ENCODE measurements at regions not wholly inside any gene's neighbourhood (a gene's known extent, or its start where the extent isn't known, plus 50 kb on each side); places are given as distances from the start of the nearest gene placed in this dataset.

- TF ChIP-seq CTCF (IDR thresholded peaks at IDR 0.05), result no peak
- Mint-ChIP-seq H3K4me3 (peak overlapping the region; percentile 68), H3K4me1 (peaks cover 70% of the 10 kb centered on the region), H3K27ac (peak overlapping the region; percentile 99), H3K36me3 (ENCODE audit: low read depth) (peaks cover 35% of the 10 kb centered on the region), H3K9me3 (no peaks in the 10 kb centered on the region), H3K27me3 (ENCODE audit: low read depth, poor library complexity) (peaks cover 4% of the 10 kb centered on the region)
- DNase-seq, result no peak
Measured at GRCh38 chr6:21947731-21948386, 349.0 kb downstream of the PRL start.

- no peaks in the 10 kb centered on the region for H3K9me3 Mint-ChIP-seq
- peaks cover 79% of the 10 kb centered on the region for H3K4me1 Mint-ChIP-seq
- no peak for DNase-seq
- peak overlapping the region; percentile 92 for H3K27ac Mint-ChIP-seq
- no peak for TF ChIP-seq CTCF (IDR thresholded peaks at IDR 0.05)
- peak overlapping the region; percentile 45 for H3K4me3 Mint-ChIP-seq
- H3K27me3 Mint-ChIP-seq (ENCODE audit: low read depth, poor library complexity), result peaks cover 4% of the 10 kb centered on the region
- peaks cover 31% of the 10 kb centered on the region for H3K36me3 Mint-ChIP-seq (ENCODE audit: low read depth)
Measured at GRCh38 chr6:21949211-21949801, 347.5 kb downstream of the PRL start.

GRCh38 chr6:21952367-21952766 is 344.5 kb downstream of the PRL start:
- peak overlapping the region; percentile 83 for H3K27ac Mint-ChIP-seq
- peaks cover 33% of the 10 kb centered on the region for H3K36me3 Mint-ChIP-seq (ENCODE audit: low read depth)
- H3K9me3 Mint-ChIP-seq, result no peaks in the 10 kb centered on the region
- peaks cover 92% of the 10 kb centered on the region for H3K4me1 Mint-ChIP-seq
- no peaks in the 10 kb centered on the region for H3K27me3 Mint-ChIP-seq (ENCODE audit: low read depth, poor library complexity)
- no peak overlapping the region for H3K4me3 Mint-ChIP-seq
- no peak for TF ChIP-seq CTCF (IDR thresholded peaks at IDR 0.05)
- no peak for DNase-seq

GRCh38 chr6:21953831-21954801 is 342.7 kb downstream of the PRL start:
- H3K36me3 Mint-ChIP-seq (ENCODE audit: low read depth), result peaks cover 49% of the 10 kb centered on the region
- peak; percentile 25 for DNase-seq
- H3K27me3 Mint-ChIP-seq (ENCODE audit: low read depth, poor library complexity), result no peaks in the 10 kb centered on the region
- H3K4me3 Mint-ChIP-seq, result peak overlapping the region; percentile 55
- peak overlapping the region; percentile 99 for H3K27ac Mint-ChIP-seq
- H3K9me3 Mint-ChIP-seq, result peaks cover 5% of the 10 kb centered on the region
- TF ChIP-seq CTCF (IDR thresholded peaks at IDR 0.05), result no peak
- H3K4me1 Mint-ChIP-seq, result peaks cover 80% of the 10 kb centered on the region

- Mint-ChIP-seq H3K4me1 (peaks cover 77% of the 10 kb centered on the region), H3K4me3 (peak overlapping the region; percentile 55), H3K36me3 (ENCODE audit: low read depth) (peaks cover 59% of the 10 kb centered on the region), H3K27me3 (ENCODE audit: low read depth, poor library complexity) (no peaks in the 10 kb centered on the region), H3K27ac (peak overlapping the region; percentile 99), H3K9me3 (peaks cover 15% of the 10 kb centered on the region)
- TF ChIP-seq CTCF (IDR thresholded peaks at IDR 0.05), result no peak
- no peak for DNase-seq
Measured at GRCh38 chr6:21955053-21955595, 341.7 kb downstream of the PRL start.
